Psoas muscle (tissue), 7 donors: ENCODE measurements at regions not wholly inside any gene's neighbourhood (a gene's known extent, or its start where the extent isn't known, plus 50 kb on each side); places are given as distances from the start of the nearest gene placed in this dataset.

Experiments
- ATAC-seq, 4 donors: fragments of 200-7000 bp; cut with Tn5 transposase; one replicate each; pipeline ENCODE4 v1.9.1; 2020; ENCODE audit warnings: moderate library complexity in 3 of 4, mild to moderate bottlenecking in 2 of 4
- DNase-seq, 2 donors: peaks; one replicate each; pipeline ENCODE4 v3.0.0-alpha.2; 2020
- H3K27ac ChIP-seq: fragments of 200-600 bp; one replicate; pipeline ENCODE4 v1.8.0; 2022
- H3K27me3 ChIP-seq, 3 donors: fragments of 200-600 bp in 1 of 3; one replicate each; pipeline versions ENCODE4 v1.6.1 to v1.8.0; 2013 to 2022; ENCODE audit warnings: low read length in 2 of 3, mild to moderate bottlenecking in 2 of 3, moderate library complexity in 1 of 3; ENCODE audit not compliant: insufficient read depth in 3 of 3
- H3K36me3 ChIP-seq, 2 donors: fragments of 200-600 bp in 1 of 2; one replicate each; pipeline versions ENCODE4 v1.6.1 to v1.8.0; 2013 to 2022; ENCODE audit warnings: low read depth in 1 of 2, mild to moderate bottlenecking in 1 of 2, moderate library complexity in 1 of 2; ENCODE audit not compliant: insufficient read depth in 1 of 2
- H3K4me1 ChIP-seq: fragments of 200-600 bp; one replicate; pipeline ENCODE4 v1.8.0; 2022
- H3K4me3 ChIP-seq: fragments of 200-600 bp; one replicate; pipeline ENCODE4 v1.8.0; 2022; ENCODE audit warnings: mild to moderate bottlenecking
- H3K9me3 ChIP-seq: fragments of 200-600 bp; one replicate; pipeline ENCODE4 v1.8.0; 2022
- CTCF ChIP-seq: fragments of 200-600 bp; IDR thresholded peaks from one replicate; pipeline ENCODE4 v1.8.0; 2022; ENCODE audit warnings: antibody characterized with exemption
- WGBS, 3 donors: extraction: QIAGEN DNeasy Blood & Tissue Kit; methylation state at CpG; one replicate each; pipeline versions ENCODE4 v1.1.6 to v1.1.7; 2013; 5-methylcytosine and 5-hydroxymethylcytosine counted together
- intact Hi-C, 2 donors: fragments of 100-400 bp; cut with DNase I; formaldehyde crosslinking; loops; one replicate each; pipeline versions ENCODE4 v1.11.0 to v1.14.2; 2022
- donor health status: healthy with polysubstance abuse.
- donor health status: DM: no; HTN: no; CAD: no; lungs with moderate emphysema.
- donor health status: Bipolar disorder and iron deficiency.
- donor health status: healthy.
- donor health status: DM: yes; HTN: yes; CAD: no.
- donor health status: DM: no; HTN: no; CAD: no.
- donor health status: DM: yes; HTN: yes; CAD: no.

DNA sequence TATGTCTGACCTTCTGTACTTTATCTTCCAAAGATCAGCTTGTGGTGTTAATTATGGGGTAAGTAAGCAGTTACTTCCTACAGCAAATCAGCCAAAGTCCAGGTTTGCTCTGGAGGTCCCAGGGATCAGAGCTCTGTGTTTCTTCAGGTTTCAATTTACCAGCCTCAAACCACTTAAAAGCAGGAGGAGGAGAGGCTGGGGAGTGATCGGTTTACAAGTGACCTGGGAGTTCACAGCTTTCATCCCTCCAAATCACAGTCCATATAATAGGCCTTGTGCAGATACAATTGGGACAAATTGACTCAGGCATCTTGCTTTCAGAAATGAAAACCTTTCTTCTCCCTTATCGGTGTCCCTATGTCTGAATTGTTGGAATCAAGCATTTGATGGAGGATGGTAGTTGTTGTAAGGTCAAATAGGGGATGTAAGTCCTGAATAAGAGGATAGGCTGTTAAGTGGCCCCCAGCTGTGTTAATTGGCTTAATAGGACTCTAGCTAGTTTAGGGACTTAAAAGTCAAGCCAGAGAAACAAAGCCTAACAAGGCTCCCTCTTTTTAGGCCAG lies 188.0 kb upstream of the NT5C1B start:
- no peaks in the 10 kb centered on the region for H3K4me1 ChIP-seq
- 33 to 43% (median 33%) methylated on average over 2 of the region's 2 CpGs for WGBS, 3 donors
- no peaks in the 10 kb centered on the region for H3K27me3 ChIP-seq
- intact Hi-C loops, result no loop called here
- no peak for TF ChIP-seq CTCF
- H3K36me3 ChIP-seq, result no peaks in the 10 kb centered on the region
- no peak overlapping the region for H3K27ac ChIP-seq
- H3K9me3 ChIP-seq, result no peaks in the 10 kb centered on the region
- ATAC-seq, result no peak
- no peak for DNase-seq
- H3K4me3 ChIP-seq, result no peak overlapping the region

GRCh38 chr2:18771212-18771611 lies 181.8 kb upstream of the NT5C1B start:
- no peaks in the 10 kb centered on the region for H3K36me3 ChIP-seq
- H3K4me3 ChIP-seq, result no peak overlapping the region
- intact Hi-C loops, result no loop called here
- ATAC-seq (no peak), DNase-seq (no peak)
- peaks cover 11% of the 10 kb centered on the region for H3K9me3 ChIP-seq
- 60 to 82% (median 76%) methylated on average over 1 of the region's 1 CpG for WGBS, 3 donors
- no peak overlapping the region for H3K27ac ChIP-seq
- no peak for TF ChIP-seq CTCF
- no peaks in the 10 kb centered on the region for H3K27me3 ChIP-seq
- H3K4me1 ChIP-seq, result no peaks in the 10 kb centered on the region

GRCh38 chr2:18763338-18763737 lies 174.0 kb upstream of the NT5C1B start:
- no peak for TF ChIP-seq CTCF
- no peak for DNase-seq
- Histone ChIP-seq H3K27me3 (no peaks in the 10 kb centered on the region), H3K36me3 (no peaks in the 10 kb centered on the region), H3K4me1 (no peaks in the 10 kb centered on the region), H3K4me3 (no peak overlapping the region), H3K9me3 (peaks cover 9% of the 10 kb centered on the region), H3K27ac (no peak overlapping the region)
- ATAC-seq, result no peak
- intact Hi-C loops, result no loop called here
- WGBS, 3 donors, result 89 to 94% (median 91%) methylated on average over 1 of the region's 1 CpG

DNA sequence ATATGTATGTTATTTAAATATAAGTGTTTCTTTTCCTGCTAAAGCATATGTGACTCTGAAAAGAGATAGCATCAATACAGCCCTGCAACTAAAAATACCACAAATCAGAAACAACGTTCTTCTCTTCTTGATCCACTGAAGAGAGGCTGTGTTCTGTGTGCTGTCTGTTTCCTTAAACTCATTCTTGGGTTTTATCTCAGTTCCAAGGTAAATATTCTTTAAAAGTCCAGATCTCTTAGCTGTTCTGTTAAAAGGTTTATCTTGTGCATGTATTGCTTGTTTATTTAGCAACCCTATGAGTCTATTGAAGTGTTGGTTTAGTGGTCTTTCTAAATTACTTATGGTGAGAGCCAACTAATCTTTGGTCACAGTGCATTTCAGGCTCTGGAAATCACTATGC lies 173.3 kb upstream of the NT5C1B start:
- Histone ChIP-seq H3K27ac (no peak overlapping the region), H3K4me3 (no peak overlapping the region), H3K27me3 (no peaks in the 10 kb centered on the region), H3K4me1 (no peaks in the 10 kb centered on the region), H3K9me3 (peaks cover 3% of the 10 kb centered on the region), H3K36me3 (no peaks in the 10 kb centered on the region)
- DNase-seq (no peak), ATAC-seq (no peak)
- intact Hi-C loops, result no loop called here
- no peak for TF ChIP-seq CTCF
- WGBS, 3 donors, result 14 to 39% (median 16%) methylated on average over 1 of the region's 1 CpG

DNA sequence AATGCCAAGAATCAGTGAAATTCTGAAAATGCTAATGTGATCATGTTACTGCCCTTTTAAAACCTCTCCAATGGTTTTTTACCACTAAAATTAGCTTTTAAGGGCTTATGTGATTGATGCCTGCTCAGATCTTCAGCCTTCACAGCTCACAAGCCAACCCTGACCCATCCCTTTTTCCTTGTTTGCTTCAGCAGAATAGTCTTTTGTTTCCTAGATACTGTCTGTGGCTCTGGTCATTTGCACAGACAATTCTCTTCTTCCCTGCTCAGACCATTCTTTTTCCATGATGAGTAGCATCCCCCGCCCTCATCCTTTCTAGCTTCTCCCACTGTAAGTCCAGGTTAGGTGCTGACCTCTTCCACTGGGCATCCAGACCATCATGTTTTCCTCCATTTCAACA lies 164.9 kb upstream of the NT5C1B start:
- no peaks in the 10 kb centered on the region for H3K9me3 ChIP-seq
- no peaks in the 10 kb centered on the region for H3K27me3 ChIP-seq
- ATAC-seq (no peak), DNase-seq (no peak)
- no peaks in the 10 kb centered on the region for H3K36me3 ChIP-seq
- TF ChIP-seq CTCF, result no peak
- no peak overlapping the region for H3K27ac ChIP-seq
- H3K4me1 ChIP-seq, result peaks cover 23% of the 10 kb centered on the region
- no peak overlapping the region for H3K4me3 ChIP-seq
- intact Hi-C loops, result loop anchor here (5.0 to 10.0 kb wide), 3 partner anchors 221 to 1108 kb away; no protein-coding TSS in a partner anchor
- 96 to 100% (median 100%) methylated on average over 1 of the region's 1 CpG for WGBS, 3 donors
